Endothelial cell (in vitro differentiated cells): ENCODE measurements at regions not wholly inside any gene's neighbourhood (a gene's known extent, or its start where the extent isn't known, plus 50 kb on each side); places are given as distances from the start of the nearest gene placed in this dataset.

Source experiments
- DNase-seq: peaks from one replicate; pipeline ENCODE4 v3.0.0; 2021; ENCODE audit warnings: low spot score
- H3K27ac Mint-ChIP-seq: one replicate; pipeline ENCODE4 v1.8.0; 2021; ENCODE audit warnings: mixed read lengths, inconsistent platforms; ENCODE audit not compliant: unreplicated experiment
- H3K27me3 Mint-ChIP-seq: one replicate; pipeline ENCODE4 v1.8.0; 2021; ENCODE audit warnings: mild to moderate bottlenecking, moderate library complexity, mixed read lengths, inconsistent platforms; ENCODE audit not compliant: unreplicated experiment
- H3K36me3 Mint-ChIP-seq: one replicate; pipeline ENCODE4 v1.8.0; 2021; ENCODE audit warnings: mild to moderate bottlenecking, low read depth, mixed read lengths, inconsistent platforms; ENCODE audit not compliant: unreplicated experiment
- H3K4me1 Mint-ChIP-seq: one replicate; pipeline ENCODE4 v1.8.0; 2021; ENCODE audit warnings: mild to moderate bottlenecking, mixed read lengths, inconsistent platforms; ENCODE audit not compliant: unreplicated experiment
- H3K4me3 Mint-ChIP-seq: one replicate; pipeline ENCODE4 v1.8.0; 2021; ENCODE audit warnings: mild to moderate bottlenecking, mixed read lengths, inconsistent platforms; ENCODE audit not compliant: unreplicated experiment
- H3K9me3 Mint-ChIP-seq: one replicate; pipeline ENCODE4 v1.8.0; 2021; ENCODE audit warnings: mixed read lengths, inconsistent platforms; ENCODE audit not compliant: unreplicated experiment
- CTCF ChIP-seq: fragments of 200-600 bp; sonication (generic); IDR thresholded peaks from one replicate; pipeline ENCODE4 v1.5.0; 2021; ENCODE audit warnings: antibody characterized with exemption; ENCODE audit not compliant: unreplicated experiment

- Mint-ChIP-seq H3K27me3 (no peaks in the 10 kb centered on the region), H3K4me3 (no peak overlapping the region), H3K36me3 (no peaks in the 10 kb centered on the region), H3K9me3 (no peaks in the 10 kb centered on the region), H3K27ac (no peak overlapping the region), H3K4me1 (no peaks in the 10 kb centered on the region)
- no peak for TF ChIP-seq CTCF
- no peak for DNase-seq
Measured at GRCh38 chr15:97576929-97577645, 383.4 kb upstream of the ARRDC4 start.

GRCh38 chr15:97585408-97585807 lies 375.1 kb upstream of the ARRDC4 start:
- Mint-ChIP-seq H3K36me3 (no peaks in the 10 kb centered on the region), H3K27ac (no peak overlapping the region), H3K4me3 (no peak overlapping the region), H3K27me3 (peaks cover 3% of the 10 kb centered on the region), H3K9me3 (no peaks in the 10 kb centered on the region), H3K4me1 (peaks cover 6% of the 10 kb centered on the region)
- DNase-seq = no peak
- TF ChIP-seq CTCF = no peak

GRCh38 chr15:97592778-97593177 lies 367.7 kb upstream of the ARRDC4 start:
- no peak for DNase-seq
- Mint-ChIP-seq H3K36me3 (no peaks in the 10 kb centered on the region), H3K27ac (no peak overlapping the region), H3K27me3 (peaks cover under 1% of the 10 kb centered on the region), H3K4me3 (no peak overlapping the region), H3K4me1 (peaks cover 6% of the 10 kb centered on the region), H3K9me3 (no peaks in the 10 kb centered on the region)
- TF ChIP-seq CTCF = no peak

GRCh38 chr15:97597801-97598200 lies 362.7 kb upstream of the ARRDC4 start:
- Mint-ChIP-seq H3K27ac (no peak overlapping the region), H3K4me3 (no peak overlapping the region), H3K4me1 (no peaks in the 10 kb centered on the region)

More at GRCh38 chr15:97597801-97598200, 362.7 kb upstream of the ARRDC4 start:
- Mint-ChIP-seq H3K27me3 (peaks cover 2% of the 10 kb centered on the region), H3K9me3 (no peaks in the 10 kb centered on the region), H3K36me3 (no peaks in the 10 kb centered on the region)
- no peak for TF ChIP-seq CTCF
- no peak for DNase-seq
